WTC11 (cell line): ENCODE measurements at regions not wholly inside any gene's neighbourhood (a gene's known extent, or its start where the extent isn't known, plus 50 kb on each side); places are given as distances from the start of the nearest gene placed in this dataset.

Experiments
- ATAC-seq: fragments of 200-7000 bp; cut with Tn5 transposase; 2 replicates; pipeline ENCODE4 v1.10.0; 2021; ENCODE audit warnings: mild to moderate bottlenecking, moderate library complexity
- CTCF ChIA-PET: fragments of 300-600 bp; sonication (Branson Sonifier 250); formaldehyde crosslinking; loops from one replicate; lab custom pipeline; 2021; ENCODE audit warnings: antibody characterized with exemption; lab: Charles Lee
- POLR2A ChIA-PET: fragments of 350-600 bp; sonication (Branson Sonifier 250); formaldehyde crosslinking; loops from one replicate; lab custom pipeline; 2021; ENCODE audit warnings: antibody characterized with exemption; lab: Charles Lee
- DNase-seq: peaks from one replicate; pipeline ENCODE4 v3.0.0; 2021; ENCODE audit warnings: low spot score
- H3K27ac Mint-ChIP-seq: 2 replicates; pipeline ENCODE4 v1.8.0; 2021; ENCODE audit warnings: mixed read lengths
- H3K27me3 Mint-ChIP-seq: 2 replicates; pipeline ENCODE4 v1.8.0; 2021; ENCODE audit warnings: low read depth, mild to moderate bottlenecking, moderate library complexity, mixed read lengths
- H3K36me3 Mint-ChIP-seq: 2 replicates; pipeline ENCODE4 v1.8.0; 2021; ENCODE audit warnings: mixed read lengths
- H3K4me1 Mint-ChIP-seq: 2 replicates; pipeline ENCODE4 v1.8.0; 2022; ENCODE audit warnings: mixed read lengths
- H3K4me3 Mint-ChIP-seq: 2 replicates; pipeline ENCODE4 v1.8.0; 2021; ENCODE audit warnings: mild to moderate bottlenecking, moderate library complexity, mixed read lengths
- H3K9me3 Mint-ChIP-seq: 2 replicates; pipeline ENCODE4 v1.8.0; 2021; ENCODE audit warnings: mixed read lengths
- CREB1 ChIP-seq: sonication (generic); formaldehyde crosslinking; IDR thresholded peaks from 2 replicates; pipeline ENCODE4 v1.8.0; 2023; ENCODE audit warnings: mild to moderate bottlenecking, missing genetic modification reagents
- ESRRA ChIP-seq: sonication (generic); formaldehyde crosslinking; IDR thresholded peaks from 2 replicates; pipeline ENCODE4 v1.8.1; 2022; ENCODE audit warnings: mild to moderate bottlenecking, missing genetic modification reagents, borderline replicate concordance
- HMGA2 ChIP-seq: fragments of 250-450 bp; sonication (Bioruptor Pico); IDR thresholded peaks from 2 replicates; pipeline ENCODE4 v1.4.0; 2021; ENCODE audit warnings: mild to moderate bottlenecking, moderate library complexity
- NFATC4 ChIP-seq: fragments of 250-450 bp; sonication (Bioruptor Pico); IDR thresholded peaks from 2 replicates; pipeline ENCODE4 v1.9.0; 2021; ENCODE audit warnings: mild to moderate bottlenecking
- NR1H2 ChIP-seq: sonication (generic); formaldehyde crosslinking; IDR thresholded peaks from 2 replicates; pipeline ENCODE4 v1.9.0; 2021; ENCODE audit warnings: mild to moderate bottlenecking, moderate library complexity, missing genetic modification reagents
- SMAD4 ChIP-seq: sonication (generic); formaldehyde crosslinking; IDR thresholded peaks from 2 replicates; pipeline ENCODE4 v1.8.0; 2022; ENCODE audit warnings: mild to moderate bottlenecking, missing genetic modification reagents
- TF ChIP-seq, protein P1 (sequence below): sonication (generic); formaldehyde crosslinking; IDR thresholded peaks from 2 replicates; pipeline ENCODE4 v1.8.0; 2023; ENCODE audit warnings: mild to moderate bottlenecking, missing genetic modification reagents
- TF ChIP-seq, protein P2 (sequence below): sonication (generic); formaldehyde crosslinking; IDR thresholded peaks from 2 replicates; pipeline ENCODE4 v1.8.1; 2023; ENCODE audit warnings: mild to moderate bottlenecking, missing genetic modification reagents
- TF ChIP-seq, protein P3 (sequence below): sonication (generic); formaldehyde crosslinking; IDR thresholded peaks from 2 replicates; pipeline ENCODE4 v1.8.0; 2022; ENCODE audit warnings: mild to moderate bottlenecking, missing genetic modification reagents
- TF ChIP-seq, protein P4 (sequence below): sonication (generic); formaldehyde crosslinking; IDR thresholded peaks from 2 replicates; pipeline ENCODE4 v1.8.1; 2022; ENCODE audit warnings: low read depth, missing genetic modification reagents, borderline replicate concordance
- TF ChIP-seq, protein P5 (sequence below): sonication (generic); formaldehyde crosslinking; IDR thresholded peaks from 2 replicates; pipeline ENCODE4 v1.8.1; 2023; ENCODE audit warnings: mild to moderate bottlenecking, missing genetic modification reagents, moderate library complexity

DNA sequence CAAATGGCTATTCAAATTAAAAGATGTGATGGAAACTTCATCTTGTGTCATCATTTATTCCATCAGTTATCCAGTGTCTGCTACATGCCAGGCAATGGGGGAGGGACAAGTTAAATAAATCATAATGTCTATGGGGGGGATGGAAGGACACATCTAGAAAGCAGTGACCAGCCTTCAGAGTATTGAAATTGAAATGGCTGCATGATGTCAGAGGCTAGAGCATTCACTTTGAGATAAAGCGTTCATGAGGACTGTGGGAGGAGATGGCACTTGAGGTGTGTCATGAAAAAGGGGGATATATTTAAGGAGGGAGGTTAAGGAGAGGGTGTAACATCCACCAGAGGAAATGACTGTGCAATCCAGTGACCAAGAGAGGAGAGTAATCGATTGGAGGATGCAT, 50.6 kb downstream of the SLIT2 start:
- H3K36me3 Mint-ChIP-seq: no peaks in the 10 kb centered on the region
- H3K4me1 Mint-ChIP-seq: peaks cover 4% of the 10 kb centered on the region
- ChIA-PET POLR2A (no interaction called here), CTCF (no interaction called here)
- ATAC-seq (no peak), DNase-seq (no peak)
- no peaks in the 10 kb centered on the region for H3K27me3 Mint-ChIP-seq
- TF ChIP-seq HMGA2 (CRISPR knock-in tag): no peak
- TF ChIP-seq ESRRA (CRISPR knock-in tag): no peak
- TF ChIP-seq, protein P1, sequence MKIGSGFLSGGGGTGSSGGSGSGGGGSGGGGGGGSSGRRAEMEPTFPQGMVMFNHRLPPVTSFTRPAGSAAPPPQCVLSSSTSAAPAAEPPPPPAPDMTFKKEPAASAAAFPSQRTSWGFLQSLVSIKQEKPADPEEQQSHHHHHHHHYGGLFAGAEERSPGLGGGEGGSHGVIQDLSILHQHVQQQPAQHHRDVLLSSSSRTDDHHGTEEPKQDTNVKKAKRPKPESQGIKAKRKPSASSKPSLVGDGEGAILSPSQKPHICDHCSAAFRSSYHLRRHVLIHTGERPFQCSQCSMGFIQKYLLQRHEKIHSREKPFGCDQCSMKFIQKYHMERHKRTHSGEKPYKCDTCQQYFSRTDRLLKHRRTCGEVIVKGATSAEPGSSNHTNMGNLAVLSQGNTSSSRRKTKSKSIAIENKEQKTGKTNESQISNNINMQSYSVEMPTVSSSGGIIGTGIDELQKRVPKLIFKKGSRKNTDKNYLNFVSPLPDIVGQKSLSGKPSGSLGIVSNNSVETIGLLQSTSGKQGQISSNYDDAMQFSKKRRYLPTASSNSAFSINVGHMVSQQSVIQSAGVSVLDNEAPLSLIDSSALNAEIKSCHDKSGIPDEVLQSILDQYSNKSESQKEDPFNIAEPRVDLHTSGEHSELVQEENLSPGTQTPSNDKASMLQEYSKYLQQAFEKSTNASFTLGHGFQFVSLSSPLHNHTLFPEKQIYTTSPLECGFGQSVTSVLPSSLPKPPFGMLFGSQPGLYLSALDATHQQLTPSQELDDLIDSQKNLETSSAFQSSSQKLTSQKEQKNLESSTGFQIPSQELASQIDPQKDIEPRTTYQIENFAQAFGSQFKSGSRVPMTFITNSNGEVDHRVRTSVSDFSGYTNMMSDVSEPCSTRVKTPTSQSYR (CRISPR knock-in tag): no peak
- H3K27ac Mint-ChIP-seq: no peak overlapping the region
- H3K4me3 Mint-ChIP-seq: no peak overlapping the region
- H3K9me3 Mint-ChIP-seq: no peaks in the 10 kb centered on the region

DNA sequence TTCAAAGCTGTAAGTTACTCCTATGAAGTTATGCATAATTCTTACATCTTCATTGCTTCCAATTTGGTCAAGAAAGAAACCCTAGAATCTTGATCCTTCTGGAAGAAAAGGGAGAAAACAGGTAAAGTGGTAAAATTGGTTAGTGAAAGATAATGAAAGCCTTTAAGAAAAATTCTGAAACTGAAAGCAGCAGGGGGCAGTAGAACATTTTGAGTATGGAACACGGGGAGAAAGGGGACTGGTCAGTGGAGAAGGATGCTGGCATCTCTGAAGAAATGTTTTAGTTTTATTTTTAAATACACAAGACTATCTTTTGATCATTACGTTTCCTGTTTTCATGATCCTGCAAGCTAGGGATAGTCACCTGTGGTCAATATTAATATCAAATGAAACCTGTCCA, 54.3 kb downstream of the SLIT2 start:
- ChIA-PET CTCF (no interaction called here), POLR2A (no interaction called here)
- Mint-ChIP-seq H3K9me3 (no peaks in the 10 kb centered on the region), H3K36me3 (no peaks in the 10 kb centered on the region), H3K27ac (no peak overlapping the region), H3K27me3 (no peaks in the 10 kb centered on the region), H3K4me1 (peaks cover 4% of the 10 kb centered on the region), H3K4me3 (no peak overlapping the region)
- ATAC-seq (no peak), DNase-seq (no peak)
- TF ChIP-seq, protein P2, sequence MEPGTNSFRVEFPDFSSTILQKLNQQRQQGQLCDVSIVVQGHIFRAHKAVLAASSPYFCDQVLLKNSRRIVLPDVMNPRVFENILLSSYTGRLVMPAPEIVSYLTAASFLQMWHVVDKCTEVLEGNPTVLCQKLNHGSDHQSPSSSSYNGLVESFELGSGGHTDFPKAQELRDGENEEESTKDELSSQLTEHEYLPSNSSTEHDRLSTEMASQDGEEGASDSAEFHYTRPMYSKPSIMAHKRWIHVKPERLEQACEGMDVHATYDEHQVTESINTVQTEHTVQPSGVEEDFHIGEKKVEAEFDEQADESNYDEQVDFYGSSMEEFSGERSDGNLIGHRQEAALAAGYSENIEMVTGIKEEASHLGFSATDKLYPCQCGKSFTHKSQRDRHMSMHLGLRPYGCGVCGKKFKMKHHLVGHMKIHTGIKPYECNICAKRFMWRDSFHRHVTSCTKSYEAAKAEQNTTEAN (CRISPR knock-in tag): no peak
- TF ChIP-seq CREB1 (CRISPR knock-in tag) (no peak), NR1H2 (CRISPR knock-in tag) (no peak), NFATC4 (no peak), SMAD4 (CRISPR knock-in tag) (no peak)
- TF ChIP-seq, protein P1 (CRISPR knock-in tag): no peak
- TF ChIP-seq, protein P3, sequence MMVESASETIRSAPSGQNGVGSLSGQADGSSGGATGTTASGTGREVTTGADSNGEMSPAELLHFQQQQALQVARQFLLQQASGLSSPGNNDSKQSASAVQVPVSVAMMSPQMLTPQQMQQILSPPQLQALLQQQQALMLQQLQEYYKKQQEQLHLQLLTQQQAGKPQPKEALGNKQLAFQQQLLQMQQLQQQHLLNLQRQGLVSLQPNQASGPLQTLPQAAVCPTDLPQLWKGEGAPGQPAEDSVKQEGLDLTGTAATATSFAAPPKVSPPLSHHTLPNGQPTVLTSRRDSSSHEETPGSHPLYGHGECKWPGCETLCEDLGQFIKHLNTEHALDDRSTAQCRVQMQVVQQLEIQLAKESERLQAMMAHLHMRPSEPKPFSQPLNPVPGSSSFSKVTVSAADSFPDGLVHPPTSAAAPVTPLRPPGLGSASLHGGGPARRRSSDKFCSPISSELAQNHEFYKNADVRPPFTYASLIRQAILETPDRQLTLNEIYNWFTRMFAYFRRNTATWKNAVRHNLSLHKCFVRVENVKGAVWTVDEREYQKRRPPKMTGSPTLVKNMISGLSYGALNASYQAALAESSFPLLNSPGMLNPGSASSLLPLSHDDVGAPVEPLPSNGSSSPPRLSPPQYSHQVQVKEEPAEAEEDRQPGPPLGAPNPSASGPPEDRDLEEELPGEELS: no peak
- TF ChIP-seq, protein P4, sequence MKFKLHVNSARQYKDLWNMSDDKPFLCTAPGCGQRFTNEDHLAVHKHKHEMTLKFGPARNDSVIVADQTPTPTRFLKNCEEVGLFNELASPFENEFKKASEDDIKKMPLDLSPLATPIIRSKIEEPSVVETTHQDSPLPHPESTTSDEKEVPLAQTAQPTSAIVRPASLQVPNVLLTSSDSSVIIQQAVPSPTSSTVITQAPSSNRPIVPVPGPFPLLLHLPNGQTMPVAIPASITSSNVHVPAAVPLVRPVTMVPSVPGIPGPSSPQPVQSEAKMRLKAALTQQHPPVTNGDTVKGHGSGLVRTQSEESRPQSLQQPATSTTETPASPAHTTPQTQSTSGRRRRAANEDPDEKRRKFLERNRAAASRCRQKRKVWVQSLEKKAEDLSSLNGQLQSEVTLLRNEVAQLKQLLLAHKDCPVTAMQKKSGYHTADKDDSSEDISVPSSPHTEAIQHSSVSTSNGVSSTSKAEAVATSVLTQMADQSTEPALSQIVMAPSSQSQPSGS (CRISPR knock-in tag): no peak
- TF ChIP-seq, all 79 proteins: peak for 0

DNA sequence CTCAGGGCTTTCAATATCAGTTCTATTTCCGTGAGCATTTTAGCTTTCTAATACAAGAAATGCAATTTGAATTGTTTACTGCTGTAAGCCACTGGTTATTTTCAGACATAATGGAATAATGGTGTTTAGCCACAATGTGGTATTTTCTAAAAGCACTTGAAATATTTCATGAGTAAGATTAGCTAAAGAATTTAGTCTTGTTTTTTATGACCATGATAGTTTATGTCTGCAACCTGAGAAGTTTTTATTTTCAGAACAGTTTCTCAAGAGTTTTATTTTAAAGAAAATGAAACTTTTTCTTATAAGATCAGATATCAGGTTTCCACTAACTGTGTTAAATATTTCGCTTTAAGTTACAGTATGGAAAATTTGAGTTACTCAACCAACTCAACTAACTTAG, 60.2 kb downstream of the SLIT2 start:
- ATAC-seq (no peak), DNase-seq (no peak)
- H3K36me3 Mint-ChIP-seq: no peaks in the 10 kb centered on the region
- ChIA-PET POLR2A (no interaction called here), CTCF (interaction anchor here (1.4 kb wide), 1 partner anchor 373 kb away, joined by 4 read pairs; no protein-coding TSS in a partner anchor)
- TF ChIP-seq, protein P5, sequence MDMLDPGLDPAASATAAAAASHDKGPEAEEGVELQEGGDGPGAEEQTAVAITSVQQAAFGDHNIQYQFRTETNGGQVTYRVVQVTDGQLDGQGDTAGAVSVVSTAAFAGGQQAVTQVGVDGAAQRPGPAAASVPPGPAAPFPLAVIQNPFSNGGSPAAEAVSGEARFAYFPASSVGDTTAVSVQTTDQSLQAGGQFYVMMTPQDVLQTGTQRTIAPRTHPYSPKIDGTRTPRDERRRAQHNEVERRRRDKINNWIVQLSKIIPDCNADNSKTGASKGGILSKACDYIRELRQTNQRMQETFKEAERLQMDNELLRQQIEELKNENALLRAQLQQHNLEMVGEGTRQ (CRISPR knock-in tag): no peak
- no peak overlapping the region for H3K4me3 Mint-ChIP-seq
- H3K27me3 Mint-ChIP-seq: no peaks in the 10 kb centered on the region
- no peaks in the 10 kb centered on the region for H3K4me1 Mint-ChIP-seq
- no peak overlapping the region for H3K27ac Mint-ChIP-seq
- no peaks in the 10 kb centered on the region for H3K9me3 Mint-ChIP-seq
